Fibroblast of skin of back (primary cell): ENCODE measurements at regions not wholly inside any gene's neighbourhood (a gene's known extent, or its start where the extent isn't known, plus 50 kb on each side); places are given as distances from the start of the nearest gene placed in this dataset.
"Not testable (repeated sequence)": the region's sequence is repeated elsewhere in the genome, so short reads cannot be mapped to it uniquely, and the experiment has no call there.

Source experiments
- DNase-seq: peaks from one replicate; pipeline ENCODE4 v3.0.0-alpha.2; 2013

- no peak for DNase-seq
These were observed 197.8 kb downstream of the MEMO1 start for GRCh38 chr2:31813016-31813415.

- DNase-seq: peak; percentile 17
These were observed 198.6 kb downstream of the MEMO1 start for GRCh38 chr2:31812051-31812798.

GRCh38 chr2:31811482-31811881 lies 199.3 kb downstream of the MEMO1 start:
- no peak for DNase-seq

DNA sequence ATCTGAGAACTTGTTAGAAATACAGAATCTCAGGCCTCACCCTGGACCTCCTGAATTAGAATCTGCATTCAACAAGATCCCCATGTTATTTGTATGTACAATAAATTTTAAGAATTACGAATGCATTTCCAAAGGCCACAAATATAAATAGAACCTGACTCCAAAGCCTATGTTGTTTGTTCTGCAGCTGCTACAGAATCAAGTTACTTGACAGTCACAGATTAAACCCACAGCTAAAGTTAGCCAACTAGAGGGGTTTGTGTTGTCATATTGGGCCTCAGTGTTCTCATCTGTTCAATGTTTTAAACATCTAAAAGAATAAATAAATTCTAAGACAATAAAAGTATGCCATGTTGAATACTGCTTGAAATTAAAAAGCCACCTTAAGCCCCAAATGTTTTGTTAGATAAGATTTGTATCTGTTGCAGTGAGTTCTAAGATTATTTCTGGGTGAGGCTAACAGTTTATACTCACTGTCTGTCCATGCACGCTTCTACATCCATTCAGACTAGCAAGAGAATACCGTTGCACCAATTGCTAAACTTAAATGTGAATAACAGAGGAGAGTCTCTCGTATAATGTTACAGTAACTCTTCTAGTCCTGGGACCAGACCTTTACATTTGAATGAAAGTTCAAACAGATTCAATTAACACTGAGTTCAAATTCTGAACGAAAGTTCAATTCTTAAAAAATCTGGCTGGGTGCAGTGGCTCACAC lies 200.4 kb downstream of the MEMO1 start:
- no peak for DNase-seq

DNA sequence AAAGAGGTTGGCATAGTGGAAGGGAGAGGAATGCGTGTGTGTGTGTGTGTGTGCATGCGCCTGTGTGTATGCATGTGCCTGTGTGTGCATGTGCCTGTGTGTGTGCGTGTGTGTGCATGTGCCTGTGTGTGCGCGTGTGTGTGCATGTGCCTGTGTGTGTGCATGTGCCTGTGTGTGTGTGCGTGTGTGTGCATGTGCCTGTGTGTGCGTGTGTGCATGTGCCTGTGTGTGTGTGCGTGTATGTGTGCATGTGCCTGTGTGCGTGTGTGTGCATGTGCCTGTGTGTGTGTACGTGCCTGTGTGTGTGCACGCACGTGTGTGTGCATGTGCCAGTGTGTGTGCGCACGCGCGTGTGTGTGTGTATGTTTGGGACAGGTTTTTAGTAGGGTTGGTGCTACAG lies 205.1 kb downstream of the MEMO1 start:
- no peak for DNase-seq

GRCh38 chr2:31803481-31804153 lies 207.2 kb downstream of the MEMO1 start:
- not testable (repeated sequence) for DNase-seq

- no peak for DNase-seq
These were observed 208.1 kb downstream of the MEMO1 start for GRCh38 chr2:31802711-31803110.

DNA sequence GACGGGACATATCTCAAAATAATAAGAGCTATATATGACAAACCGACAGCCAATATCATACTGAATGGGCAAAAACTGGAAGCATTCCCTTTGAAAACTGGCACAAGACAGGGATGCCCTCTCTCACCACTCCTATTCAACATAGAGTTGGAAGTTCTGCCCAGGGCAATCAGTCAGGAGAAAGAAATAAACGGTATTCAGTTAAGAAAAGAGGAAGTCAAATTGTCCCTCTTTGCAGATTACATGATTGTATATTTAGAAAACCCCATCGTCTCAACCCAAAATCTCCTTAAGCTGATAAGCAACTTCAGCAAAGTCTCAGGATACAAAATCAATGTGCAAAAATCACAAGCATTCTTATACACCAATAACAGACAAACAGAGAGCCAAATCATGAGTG lies 211.5 kb downstream of the MEMO1 start:
- DNase-seq: not testable (repeated sequence)

- DNase-seq: no peak
These were observed 207.5 kb upstream of the SRD5A2 start for GRCh38 chr2:31788273-31788672.

DNA sequence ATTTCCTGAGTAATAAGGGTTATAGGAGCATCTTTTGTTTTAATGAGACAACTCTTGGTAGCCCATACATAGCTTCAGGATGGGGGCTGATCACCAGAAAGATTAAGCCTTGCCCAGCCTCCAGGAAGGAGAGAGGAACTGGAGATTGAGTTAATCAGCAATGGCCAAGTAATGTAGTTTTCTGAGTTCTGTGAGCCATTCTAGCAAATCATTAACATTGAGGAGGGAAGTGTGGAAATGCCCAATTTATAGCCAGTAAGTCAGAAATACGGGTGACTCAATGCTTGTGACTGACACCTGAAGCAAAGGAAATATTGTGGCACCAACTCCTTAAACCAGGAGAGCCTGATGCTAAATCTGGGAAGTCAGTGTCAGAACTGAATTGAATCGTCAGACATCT lies 205.1 kb upstream of the SRD5A2 start:
- no peak for DNase-seq

GRCh38 chr2:31784868-31785267 lies 204.1 kb upstream of the SRD5A2 start:
- no peak for DNase-seq

GRCh38 chr2:31783446-31784091 lies 202.8 kb upstream of the SRD5A2 start:
- DNase-seq: not testable (repeated sequence)

- DNase-seq: no peak
These were observed 197.4 kb upstream of the SRD5A2 start for GRCh38 chr2:31778153-31778552.

DNA sequence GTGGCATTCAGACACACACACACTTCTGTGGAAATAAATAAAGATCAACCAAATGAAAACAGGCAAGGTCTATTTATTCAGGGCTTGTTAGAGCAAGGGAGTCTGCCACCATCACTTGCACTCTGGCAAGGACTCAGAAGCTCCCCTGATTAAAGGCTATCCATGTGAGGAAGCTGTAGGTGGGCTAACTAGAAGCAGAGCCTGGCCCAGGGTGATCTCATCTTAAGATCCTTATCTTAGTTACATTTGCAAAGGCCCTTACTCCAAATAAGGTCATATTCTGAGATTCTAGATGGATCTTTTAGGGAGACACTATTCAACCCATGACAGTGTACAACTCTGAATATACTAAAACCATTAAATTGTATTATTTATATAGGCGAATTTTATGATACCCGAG lies 190.0 kb upstream of the SRD5A2 start:
- no peak for DNase-seq

- no peak for DNase-seq
These were observed 184.6 kb upstream of the SRD5A2 start for GRCh38 chr2:31765078-31765945.

- DNase-seq: no peak
These were observed 183.4 kb upstream of the SRD5A2 start for GRCh38 chr2:31764169-31764568.

- DNase-seq: no peak
These were observed 181.3 kb upstream of the SRD5A2 start for GRCh38 chr2:31762085-31762484.

- DNase-seq: not testable (repeated sequence)
These were observed 176.6 kb upstream of the SRD5A2 start for GRCh38 chr2:31757351-31757750.

DNA sequence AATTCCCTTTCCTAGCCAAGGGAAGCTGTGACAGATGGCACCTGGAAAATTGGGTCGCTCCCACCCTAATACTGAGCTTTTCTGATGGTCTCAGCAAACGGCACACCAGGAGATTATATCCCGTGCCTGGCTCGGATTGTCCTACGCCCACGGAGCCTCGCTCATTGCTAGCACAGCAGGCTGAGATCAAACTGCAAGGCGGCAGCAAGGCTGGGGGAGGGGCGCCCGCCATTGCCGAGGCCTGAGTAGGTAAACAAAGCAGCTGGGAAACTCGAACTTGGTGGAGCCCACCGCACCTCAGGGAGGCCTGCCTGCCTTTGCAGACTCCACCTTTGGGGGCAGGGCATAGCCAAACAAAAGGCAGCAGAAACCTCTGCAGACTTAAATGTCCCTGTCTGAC lies 168.0 kb upstream of the SRD5A2 start:
- not testable (repeated sequence) for DNase-seq

GRCh38 chr2:31748041-31748440 lies 167.3 kb upstream of the SRD5A2 start:
- no peak for DNase-seq

GRCh38 chr2:31739161-31739560 lies 158.4 kb upstream of the SRD5A2 start:
- no peak for DNase-seq
